PFSK-1 (cell line): ENCODE measurements at regions not wholly inside any gene's neighbourhood (a gene's known extent, or its start where the extent isn't known, plus 50 kb on each side); places are given as distances from the start of the nearest gene placed in this dataset.

Source experiments
- FOXP2 ChIP-seq: optimal IDR thresholded peaks from 2 replicates; pipeline ENCODE3; 2011; ENCODE audit warnings: borderline replicate concordance, control low read depth, inconsistent platforms; ENCODE audit not compliant: insufficient read depth; ENCODE audit errors: extremely low read length, extremely low read depth
- POLR2AphosphoS5 ChIP-seq: IDR thresholded peaks from 2 replicates; pipeline ENCODE4 v1.6.1; 2012; ENCODE audit warnings: low read depth, mild to moderate bottlenecking, control low read depth, low read length, moderate library complexity
- REST ChIP-seq, 2 experiments: IDR thresholded peaks; 2 replicates each; pipeline versions ENCODE4 v1.6.1 to v1.8.0; 2011 to 2012; ENCODE audit warnings: low read depth in 2 of 2, low read length in 2 of 2, control low read depth in 1 of 2, inconsistent platforms in 1 of 2, mild to moderate bottlenecking in 1 of 2, moderate library complexity in 1 of 2; ENCODE audit not compliant: insufficient read depth in 1 of 2
- SIN3A ChIP-seq: IDR thresholded peaks from 2 replicates; pipeline ENCODE4 v1.6.1; 2012; ENCODE audit warnings: mild to moderate bottlenecking, low read length, moderate library complexity, borderline replicate concordance; ENCODE audit not compliant: insufficient read depth
- TAF1 ChIP-seq: IDR thresholded peaks from 2 replicates; pipeline ENCODE4 v1.6.1; 2012; ENCODE audit warnings: low read length, control low read depth, borderline replicate concordance; ENCODE audit not compliant: insufficient read depth

- TF ChIP-seq FOXP2: no peak
- TF ChIP-seq SIN3A: no peak
- TF ChIP-seq POLR2AphosphoS5: no peak
- no peak for TF ChIP-seq TAF1
- no peak for TF ChIP-seq REST (IDR thresholded peaks at IDR 0.05; ENCODE audit: insufficient read depth in 1 of 2, low read depth in 2 of 2, low read length in 2 of 2)
These were observed 469.6 kb downstream of the DTWD2 start for GRCh38 chr5:118518720-118519119.

- no peak for TF ChIP-seq FOXP2
- no peak for TF ChIP-seq POLR2AphosphoS5
These were observed 476.5 kb downstream of the DTWD2 start for GRCh38 chr5:118511846-118512245.

GRCh38 chr5:118506217-118506852 is 482.0 kb downstream of the DTWD2 start:
- TF ChIP-seq SIN3A: no peak
- no peak for TF ChIP-seq REST (IDR thresholded peaks at IDR 0.05; ENCODE audit: insufficient read depth in 1 of 2, low read depth in 2 of 2, low read length in 2 of 2)
- no peak for TF ChIP-seq POLR2AphosphoS5
- no peak for TF ChIP-seq FOXP2
- no peak for TF ChIP-seq TAF1

GRCh38 chr5:118491351-118491750 is 497.0 kb downstream of the DTWD2 start:
- TF ChIP-seq REST (IDR thresholded peaks at IDR 0.05; ENCODE audit: insufficient read depth in 1 of 2, low read depth in 2 of 2, low read length in 2 of 2): no peak
- TF ChIP-seq TAF1: no peak
- no peak for TF ChIP-seq POLR2AphosphoS5
- TF ChIP-seq SIN3A: no peak
- no peak for TF ChIP-seq FOXP2

GRCh38 chr5:118486647-118487225 is 501.6 kb downstream of the DTWD2 start:
- TF ChIP-seq SIN3A: no peak
- no peak for TF ChIP-seq POLR2AphosphoS5
- no peak for TF ChIP-seq FOXP2
- TF ChIP-seq TAF1: no peak
- TF ChIP-seq REST (IDR thresholded peaks at IDR 0.05; ENCODE audit: insufficient read depth in 1 of 2, low read depth in 2 of 2, low read length in 2 of 2): no peak
